M059J (cell line): ENCODE measurements at regions not wholly inside any gene's neighbourhood (a gene's known extent, or its start where the extent isn't known, plus 50 kb on each side); places are given as distances from the start of the nearest gene placed in this dataset.
"Not testable (repeated sequence)": the region's sequence is repeated elsewhere in the genome, so short reads cannot be mapped to it uniquely, and the experiment has no call there.

ENCODE experiments used
- DNase-seq: peaks from one replicate; pipeline ENCODE4 v3.0.0-alpha.2; 2012; ENCODE audit warnings: low read depth

DNA sequence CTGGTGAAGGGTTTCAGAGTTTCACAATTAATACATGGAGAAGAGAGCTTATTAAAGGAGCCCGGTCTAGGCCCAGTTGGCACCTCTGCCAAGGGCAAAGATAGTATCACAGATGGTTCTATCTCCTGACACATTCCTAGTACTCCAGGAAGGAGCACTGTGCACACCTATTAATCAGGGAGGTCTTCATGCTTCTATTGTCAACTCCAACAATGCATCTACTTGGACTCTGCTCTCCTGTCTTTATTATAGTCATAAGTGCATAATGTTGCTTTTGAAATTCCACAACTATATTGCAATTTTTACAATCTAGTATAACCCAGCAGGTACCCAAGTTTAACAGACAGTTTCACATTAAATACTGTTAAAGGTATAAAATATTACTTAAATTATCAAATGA lies 174.5 kb upstream of the TSC22D1 start:
- DNase-seq = no peak

DNA sequence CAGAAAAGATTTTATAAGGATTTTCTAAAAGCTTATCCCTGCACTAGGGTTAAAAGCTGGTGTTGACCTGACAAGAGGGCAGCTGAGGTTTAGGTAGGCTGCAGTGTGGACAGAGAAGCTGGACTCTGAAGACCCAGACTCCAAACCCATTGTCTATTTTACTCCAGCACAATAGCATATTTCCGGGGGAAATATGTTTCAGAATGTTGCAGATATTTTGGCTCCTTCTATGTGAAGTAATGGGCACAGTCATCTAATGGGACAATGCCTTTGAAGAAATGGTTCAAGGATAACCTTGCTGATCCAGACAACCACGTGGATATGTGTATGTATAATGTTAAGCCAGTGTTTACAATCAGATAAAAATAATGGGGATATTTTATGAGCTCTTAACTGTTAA lies 173.8 kb upstream of the TSC22D1 start:
- no peak for DNase-seq

DNA sequence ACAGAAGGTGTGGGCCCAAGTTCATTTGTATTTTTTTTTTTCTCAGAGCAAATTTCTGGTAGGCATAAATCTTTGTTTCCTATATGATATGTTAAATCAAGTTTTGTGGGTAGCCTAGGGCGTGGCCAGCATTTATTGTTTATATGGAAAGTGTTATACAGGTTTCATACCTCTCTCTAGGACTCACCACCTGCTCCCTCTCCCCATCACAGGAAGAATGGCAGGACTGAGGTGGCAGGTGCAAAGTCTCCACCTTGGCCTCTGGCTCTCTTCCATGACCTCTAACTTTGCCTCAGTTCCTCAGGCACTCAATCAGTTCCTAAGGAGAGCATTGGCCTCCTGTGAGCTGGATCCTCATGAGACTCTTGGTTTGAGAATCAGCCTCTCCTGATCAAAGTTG lies 172.3 kb upstream of the TSC22D1 start:
- DNase-seq = no peak

DNA sequence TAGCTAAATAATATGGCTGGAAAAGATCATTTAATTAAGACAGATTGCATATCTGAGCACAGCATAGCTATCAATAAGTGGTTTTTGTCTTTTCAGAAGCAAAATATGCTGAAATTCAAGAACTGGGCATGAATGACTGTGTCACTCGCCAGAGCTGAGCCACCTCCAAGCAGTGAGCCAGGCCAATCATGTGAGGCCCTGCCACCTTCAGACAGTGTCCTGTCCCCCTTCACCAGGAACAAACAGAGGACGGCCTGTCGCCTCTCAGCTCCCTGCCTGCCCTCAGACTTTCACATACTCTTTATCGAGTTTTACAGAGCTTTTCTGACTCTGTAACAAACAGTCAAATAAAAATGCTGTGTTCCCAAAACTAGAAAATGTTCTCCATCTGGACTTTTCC lies 171.0 kb upstream of the TSC22D1 start:
- no peak for DNase-seq

DNA sequence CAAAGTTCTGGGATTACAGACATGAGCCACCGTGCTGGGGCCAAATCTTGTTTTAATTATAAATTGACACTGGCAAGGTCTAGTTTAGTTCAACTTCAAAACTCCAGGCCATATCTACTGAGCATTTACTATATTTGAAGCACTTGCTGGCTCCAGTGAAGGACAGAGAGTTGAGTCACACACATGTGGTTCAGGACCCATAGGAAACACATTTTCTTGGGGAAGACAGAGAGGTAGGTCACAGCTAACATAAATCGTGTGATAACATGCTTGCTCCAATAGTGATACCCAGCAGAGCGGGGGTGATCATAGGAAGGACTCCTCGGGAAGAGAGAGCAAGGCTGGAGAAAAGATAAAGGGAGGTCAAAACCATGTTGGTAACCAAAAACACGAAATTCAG lies 170.6 kb upstream of the TSC22D1 start:
- no peak for DNase-seq

DNA sequence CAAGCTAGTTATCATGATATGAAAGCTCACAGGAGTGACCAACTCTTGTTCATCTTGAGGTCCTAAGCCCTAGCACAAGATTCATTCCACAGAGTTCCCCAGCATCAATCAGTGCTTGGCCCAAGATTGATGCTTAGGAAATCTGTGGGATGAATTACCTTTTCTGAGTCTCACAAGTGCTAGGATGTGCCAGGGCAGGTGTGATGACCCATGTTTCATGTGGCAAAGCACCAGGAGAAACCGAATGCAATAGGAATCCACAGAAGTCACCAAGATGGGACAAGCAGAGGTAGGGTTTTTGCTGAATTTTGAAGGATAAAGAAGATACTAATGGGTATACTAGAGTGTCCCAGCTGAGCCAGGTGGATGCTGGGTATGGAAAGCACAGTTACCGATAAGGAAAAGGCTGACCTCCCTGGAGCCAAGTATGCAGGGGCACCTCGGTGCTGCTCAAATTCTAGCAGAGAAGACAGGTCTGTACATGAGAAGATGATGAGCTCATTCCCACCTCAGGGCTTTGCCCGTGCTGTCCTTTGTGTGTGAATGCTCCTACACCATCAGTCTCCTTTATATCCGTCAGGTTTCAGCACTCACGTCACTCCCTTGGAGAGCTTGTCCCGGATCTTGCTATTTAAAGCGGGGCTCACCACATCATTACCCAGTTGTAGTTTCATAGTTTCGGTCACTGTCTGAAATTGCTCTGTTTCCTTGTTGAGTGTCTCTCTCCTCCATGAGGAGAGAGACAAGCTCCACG lies 168.9 kb upstream of the TSC22D1 start:
- DNase-seq = no peak

DNA sequence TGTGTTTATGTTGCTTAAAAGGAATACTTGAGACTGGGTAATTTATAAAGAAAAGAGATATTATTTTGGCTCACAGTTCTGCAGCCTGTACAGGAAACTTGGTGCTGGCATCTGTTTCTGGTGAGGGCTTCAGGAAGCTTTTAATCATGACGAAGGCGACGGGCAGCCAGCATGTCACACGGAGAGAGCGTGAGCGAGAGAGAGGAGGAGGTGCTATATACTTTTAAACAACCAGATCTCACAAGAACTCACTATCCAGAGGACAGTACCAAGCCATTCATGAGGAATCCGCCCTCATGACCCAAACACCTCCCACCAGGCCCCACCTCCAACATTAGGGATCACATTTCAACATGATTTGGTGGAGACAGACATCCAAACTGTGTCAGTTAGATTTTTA lies 163.4 kb upstream of the TSC22D1 start:
- DNase-seq = no peak

DNA sequence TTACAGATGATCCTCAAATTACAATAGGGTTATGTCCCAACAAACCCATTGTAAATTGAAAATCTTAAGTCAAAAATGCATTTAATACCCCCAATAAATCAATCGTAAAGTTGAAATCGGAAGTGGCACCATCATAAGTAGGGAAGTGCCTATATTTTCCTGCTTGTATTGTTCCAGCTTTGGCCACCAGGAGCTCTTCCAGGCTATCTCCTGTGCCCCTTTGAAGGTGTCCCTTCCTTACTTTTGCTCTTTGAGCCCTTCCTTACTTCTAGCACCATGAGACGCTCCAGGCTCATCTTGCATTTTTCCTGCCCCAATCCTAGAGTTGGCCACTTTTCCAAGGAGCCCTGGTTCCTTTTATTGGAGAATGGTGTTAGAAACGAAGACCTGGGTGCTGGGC lies 163.0 kb upstream of the TSC22D1 start:
- DNase-seq = no peak

DNA sequence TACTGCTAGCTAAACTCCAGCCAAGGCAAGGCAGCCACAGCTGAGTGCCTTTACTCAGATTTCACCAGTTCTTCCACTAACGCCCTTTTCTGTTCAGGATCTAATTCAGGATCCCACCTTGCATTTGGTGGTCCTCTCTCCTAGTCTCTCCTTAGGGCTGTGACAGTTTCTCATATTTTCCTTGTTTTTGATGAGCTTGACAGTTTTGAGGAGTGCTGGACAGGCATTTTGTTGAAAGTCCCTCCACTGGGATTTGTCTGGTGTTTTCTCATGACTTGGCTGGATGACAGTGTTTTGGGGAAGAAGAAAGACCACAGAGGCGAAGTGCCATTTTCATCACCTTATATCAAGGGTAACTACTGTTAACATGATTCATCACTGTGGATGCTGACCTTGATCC lies 162.3 kb upstream of the TSC22D1 start:
- DNase-seq = no peak

DNA sequence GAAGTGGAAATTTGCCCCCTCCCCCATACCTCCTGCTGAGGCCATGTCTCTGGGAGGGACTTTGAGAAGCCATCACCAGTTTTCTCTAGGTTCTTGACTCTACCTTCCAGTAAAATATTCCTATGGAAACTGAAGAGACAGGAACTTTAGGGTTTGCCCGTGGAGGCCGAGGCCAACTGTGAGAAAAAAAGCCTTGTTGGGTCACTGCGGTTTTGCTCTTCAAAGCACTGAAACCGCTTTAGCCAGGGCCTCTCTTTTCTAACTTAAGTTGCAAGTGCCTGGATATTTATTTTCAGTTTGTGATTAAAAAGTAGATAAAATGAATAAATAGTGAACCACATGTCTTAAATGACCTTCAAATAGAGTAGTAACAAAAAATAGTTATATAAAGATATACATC lies 159.7 kb upstream of the TSC22D1 start:
- DNase-seq = peak; percentile 56

DNA sequence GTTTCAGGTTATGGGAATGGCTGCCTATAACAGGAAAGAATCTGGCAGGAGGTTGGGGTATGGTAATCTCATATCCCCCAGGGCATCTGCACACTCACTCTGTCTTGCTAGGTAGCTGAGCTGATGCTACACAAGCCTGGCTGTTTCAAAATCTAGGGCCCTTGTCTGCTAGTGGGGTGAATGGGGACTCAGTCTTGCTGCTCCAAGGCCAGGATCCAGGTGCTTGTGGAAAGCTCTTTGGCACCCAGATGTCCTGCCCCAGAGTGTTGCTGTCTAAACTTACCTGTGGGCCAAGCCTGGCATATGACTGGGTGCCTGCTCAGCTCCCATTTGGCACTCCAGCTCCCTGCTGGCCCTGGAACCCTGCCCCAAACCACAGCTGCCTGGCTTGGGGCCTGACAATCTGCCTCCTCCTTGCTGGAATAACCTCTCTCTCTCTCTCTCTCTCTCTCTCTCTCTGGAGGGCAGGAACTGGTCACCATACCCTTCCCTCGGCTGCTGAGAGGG lies 158.1 kb upstream of the TSC22D1 start:
- DNase-seq = peak; percentile 86

DNA sequence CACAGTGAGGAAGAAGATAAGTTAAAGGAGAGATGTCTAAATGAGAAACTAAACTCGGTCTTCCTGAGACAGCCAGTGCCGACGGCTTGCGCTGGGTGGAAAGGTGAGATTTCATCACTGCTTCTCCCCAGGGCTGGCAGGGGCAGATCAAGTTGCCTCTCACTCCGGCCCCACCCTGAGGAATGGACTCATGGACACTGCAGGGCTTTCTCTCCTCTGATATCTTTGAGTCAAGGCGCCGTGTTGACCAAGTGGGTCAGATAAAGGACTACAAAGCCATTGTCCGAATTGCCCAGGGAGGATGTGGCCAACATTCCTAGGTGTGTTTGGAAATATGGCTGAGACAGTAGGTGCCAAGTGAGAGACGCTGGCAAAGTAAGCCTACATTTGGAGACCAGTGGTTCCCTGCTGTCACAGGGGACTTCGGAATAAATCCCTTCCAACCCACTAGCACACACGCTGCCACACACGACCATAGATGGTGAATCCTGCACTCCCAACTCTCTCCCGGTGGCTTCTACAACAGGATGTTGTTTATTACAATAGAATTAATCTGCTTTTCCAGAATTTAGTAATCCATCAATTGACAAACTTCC lies 156.5 kb upstream of the TSC22D1 start:
- DNase-seq = peak; percentile 77

DNA sequence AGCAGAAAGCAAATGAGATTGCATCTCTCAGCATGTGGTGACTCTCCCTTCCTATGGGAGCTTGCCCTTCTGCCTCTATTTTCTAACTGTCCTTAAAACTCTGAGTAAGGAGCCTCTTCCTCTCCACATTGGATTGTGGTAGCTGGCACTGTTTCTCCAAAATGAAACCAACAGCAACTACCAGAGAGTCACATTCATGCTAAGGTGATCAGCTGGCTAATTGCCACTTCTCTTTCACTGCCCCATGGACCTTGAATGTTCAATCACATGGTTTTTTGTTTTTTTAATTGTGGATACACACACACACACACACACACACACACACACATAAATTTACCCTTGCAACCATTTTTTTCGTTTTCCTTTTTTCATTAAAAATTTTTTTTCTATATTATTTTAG lies 154.7 kb upstream of the TSC22D1 start:
- DNase-seq = no peak

DNA sequence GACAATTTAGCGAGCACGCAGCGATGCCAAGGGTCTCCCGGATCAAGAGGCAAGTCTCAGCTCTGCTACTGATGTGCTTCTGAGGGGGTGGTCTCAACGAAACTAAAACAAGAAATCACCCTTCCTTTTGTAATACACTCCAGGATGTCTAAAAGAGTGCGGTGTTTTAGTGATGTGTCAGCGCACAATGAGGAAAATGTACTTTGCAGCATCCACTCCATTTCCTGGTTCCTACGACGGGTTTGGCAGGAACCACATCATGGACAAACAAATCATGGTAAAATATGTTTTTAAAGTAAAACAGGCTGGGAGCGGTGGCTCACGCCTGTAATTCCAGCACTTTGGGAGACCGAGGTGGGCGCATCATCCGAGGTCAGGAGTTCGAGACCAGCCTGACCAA lies 154.0 kb upstream of the TSC22D1 start:
- DNase-seq = no peak

DNA sequence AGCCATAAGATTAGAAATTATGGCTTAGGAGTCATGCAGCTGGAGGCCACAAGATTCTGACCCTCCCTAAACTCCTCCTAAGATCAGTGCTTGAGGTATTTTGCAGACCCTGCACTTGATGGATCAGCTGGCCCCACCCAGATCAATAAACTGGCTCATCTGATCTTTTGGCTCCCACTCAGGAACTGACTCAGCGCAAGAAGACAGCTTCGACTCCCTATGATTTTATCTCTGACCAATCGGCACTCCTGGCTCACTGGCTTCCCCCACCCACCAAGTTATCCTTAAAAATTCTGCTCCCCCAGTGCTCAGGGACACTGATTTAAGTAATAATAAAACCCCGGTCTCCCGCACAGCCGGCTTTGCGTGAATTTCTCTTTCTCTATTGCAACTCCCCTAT lies 151.5 kb upstream of the TSC22D1 start:
- not testable (repeated sequence) for DNase-seq

DNA sequence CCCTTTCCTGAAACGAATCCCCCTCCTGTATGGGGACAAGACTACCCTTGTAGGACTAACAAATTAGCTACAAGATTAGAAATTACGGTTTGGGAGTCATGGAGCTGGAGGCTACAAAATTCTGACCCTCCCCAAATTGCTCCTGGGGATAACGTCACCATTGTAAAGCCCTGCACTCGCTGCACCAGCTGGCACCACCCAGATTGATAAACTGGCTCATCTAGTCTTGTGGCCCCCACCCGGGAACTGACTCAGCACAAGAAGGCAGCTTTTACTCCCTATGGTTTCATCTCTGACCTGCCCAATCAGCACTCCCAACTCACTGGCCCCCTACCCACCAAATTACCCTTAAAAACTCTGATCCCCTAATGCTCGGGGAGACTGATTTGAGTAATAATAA lies 150.6 kb upstream of the TSC22D1 start:
- no peak for DNase-seq

DNA sequence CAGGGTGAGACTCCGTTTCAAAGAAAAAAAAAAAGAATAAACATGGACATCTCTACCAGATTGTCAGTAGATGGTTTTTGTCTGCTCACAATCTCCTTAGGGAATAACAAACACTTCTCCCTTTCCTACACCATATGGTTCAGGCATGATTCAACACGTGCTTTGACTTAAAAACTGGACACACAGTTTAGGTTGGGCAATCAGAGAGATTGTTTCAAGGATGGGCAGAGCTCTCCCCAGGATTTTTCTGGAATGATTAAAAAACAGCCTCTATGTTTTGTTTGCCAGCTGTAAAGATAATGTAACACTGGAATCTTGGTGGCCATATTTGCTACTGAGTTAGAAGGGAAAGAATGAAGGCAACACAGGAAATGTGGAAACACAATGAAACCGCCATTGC lies 150.1 kb upstream of the TSC22D1 start:
- DNase-seq = no peak

DNA sequence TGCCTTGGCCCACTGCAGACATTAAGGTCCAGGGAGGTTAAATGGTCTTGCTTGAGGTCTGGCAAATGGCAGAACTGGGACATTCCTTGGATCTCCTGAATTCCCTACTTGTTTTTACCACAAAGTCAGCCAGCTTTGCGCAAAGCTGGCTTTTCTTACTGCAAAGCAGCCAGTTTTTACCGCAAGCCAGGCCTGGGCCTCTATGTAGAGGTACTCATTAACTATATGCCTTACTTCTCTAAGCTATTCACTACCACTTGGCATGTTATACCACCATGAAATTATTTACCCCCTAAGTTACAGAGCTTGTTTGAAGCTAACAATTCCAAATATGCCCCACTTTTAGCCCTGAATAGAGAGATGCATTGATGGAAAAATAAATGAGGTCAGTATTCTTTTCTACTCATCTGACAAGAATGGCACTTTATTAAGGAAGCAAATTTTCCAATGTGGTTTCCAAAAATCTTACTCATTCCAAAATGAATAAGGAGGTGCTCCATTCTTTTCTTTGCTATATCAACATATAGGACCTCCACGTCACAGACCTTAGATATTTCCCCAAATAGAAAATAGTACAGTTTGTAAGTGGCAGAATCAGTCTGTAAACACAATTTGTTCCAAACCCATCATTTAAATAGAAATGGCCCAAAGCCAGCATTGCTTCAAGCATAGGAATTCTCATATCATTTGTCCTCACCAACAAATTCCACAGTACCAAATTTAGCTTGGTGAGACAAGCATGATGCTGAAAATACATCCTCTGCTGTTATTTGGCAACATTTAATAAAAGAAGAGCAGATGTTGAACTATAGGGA lies 143.9 kb upstream of the TSC22D1 start:
- DNase-seq = peak; percentile 80

DNA sequence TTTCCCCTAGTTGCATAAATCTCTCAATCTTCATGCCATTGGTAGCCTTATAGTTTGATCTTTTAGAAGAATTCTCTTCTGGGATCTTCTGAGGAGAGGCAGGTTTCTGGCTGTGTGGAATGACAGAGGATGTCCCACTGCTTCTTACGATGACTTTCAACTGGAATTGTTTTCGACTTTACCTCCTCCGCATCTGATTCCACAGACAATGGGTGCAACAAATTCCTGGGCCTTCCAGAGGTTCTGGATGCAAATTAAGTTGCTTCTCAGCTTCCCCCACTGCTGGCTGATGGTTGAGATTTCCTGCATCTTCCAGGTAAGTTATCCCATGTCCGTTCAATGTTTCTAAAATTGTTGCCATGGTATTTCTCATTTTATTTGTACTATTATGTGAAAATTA lies 142.3 kb upstream of the TSC22D1 start:
- no peak for DNase-seq

DNA sequence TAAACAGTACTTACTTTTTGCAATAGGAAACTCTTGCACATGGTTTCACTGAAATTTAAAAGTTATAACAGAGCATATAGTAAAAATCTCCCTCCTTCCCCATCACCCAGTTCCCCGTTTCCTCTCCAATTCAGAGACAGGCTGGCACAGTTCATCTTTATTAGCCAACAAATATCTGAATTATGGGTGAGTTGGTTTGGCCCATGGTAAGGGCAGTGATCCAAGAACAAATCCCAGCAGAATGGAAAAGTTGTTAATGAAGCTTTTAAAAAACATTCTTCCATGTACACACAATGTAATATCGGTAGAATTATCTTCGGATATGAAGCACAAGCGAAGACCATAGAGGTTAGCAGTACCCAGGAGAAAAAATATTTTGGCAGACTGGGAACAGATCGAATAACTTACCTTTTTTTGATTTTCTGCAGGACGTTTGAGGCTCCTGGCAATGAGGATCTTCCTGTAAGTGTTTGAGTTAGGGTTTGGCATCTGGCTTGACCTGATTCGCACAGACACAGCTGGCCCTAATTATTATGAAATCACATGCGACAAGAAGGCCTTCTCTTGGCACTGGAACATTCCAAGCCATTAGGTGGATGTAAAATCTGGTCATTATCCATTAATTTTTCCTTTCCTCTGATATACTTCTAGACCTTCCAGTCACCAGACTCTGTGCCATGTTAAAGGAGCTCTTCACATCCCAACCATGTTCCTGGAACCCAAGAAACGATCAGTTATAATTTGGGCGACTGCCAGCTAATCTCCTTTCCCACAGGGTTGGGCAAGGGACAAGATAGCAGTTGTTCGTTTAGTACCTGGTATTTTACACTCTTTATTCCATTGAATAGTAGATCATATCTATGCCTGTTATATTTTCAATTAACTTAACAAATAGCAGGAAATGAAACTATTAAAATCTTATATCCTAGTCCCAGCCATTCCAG lies 139.4 kb upstream of the TSC22D1 start:
- peak; percentile 51 for DNase-seq

DNA sequence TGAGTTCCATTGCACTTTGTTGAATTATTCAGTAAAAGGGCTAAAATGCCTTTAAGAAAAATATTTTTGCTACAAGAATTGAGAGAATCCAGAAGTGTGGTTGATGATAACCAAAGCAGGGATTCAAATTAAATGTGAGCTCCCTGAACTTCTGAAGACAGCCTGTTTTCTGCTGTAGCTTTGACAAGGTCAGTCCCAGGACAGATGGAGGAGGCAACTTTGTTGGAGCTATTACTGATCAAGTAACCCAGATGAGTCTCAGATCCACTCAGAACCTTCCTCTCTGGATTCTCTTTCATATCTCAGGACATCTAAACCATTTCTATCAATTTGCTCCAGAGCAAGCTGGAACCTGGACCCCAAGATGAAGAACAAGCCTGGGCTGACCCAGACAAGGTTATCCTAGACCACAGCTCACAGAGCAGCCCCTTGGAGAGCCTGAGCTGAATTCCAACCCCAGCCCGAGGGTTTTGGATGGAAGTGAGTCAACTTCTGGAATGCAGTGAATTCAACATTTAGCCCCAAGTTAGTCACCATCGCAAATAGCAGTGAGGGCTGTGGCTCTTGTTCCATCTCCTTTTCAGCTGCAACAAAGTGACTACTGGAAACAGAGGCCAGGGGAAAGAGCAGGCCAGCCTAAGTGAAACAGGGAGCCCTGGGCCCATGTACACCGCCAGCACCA lies 137.8 kb upstream of the TSC22D1 start:
- DNase-seq = peak; percentile 96
